ENCODE measurements at regions not wholly inside any gene's neighbourhood (a gene's known extent, or its start where the extent isn't known, plus 50 kb on each side); places are given as distances from the start of the nearest gene placed in this dataset.

DNA sequence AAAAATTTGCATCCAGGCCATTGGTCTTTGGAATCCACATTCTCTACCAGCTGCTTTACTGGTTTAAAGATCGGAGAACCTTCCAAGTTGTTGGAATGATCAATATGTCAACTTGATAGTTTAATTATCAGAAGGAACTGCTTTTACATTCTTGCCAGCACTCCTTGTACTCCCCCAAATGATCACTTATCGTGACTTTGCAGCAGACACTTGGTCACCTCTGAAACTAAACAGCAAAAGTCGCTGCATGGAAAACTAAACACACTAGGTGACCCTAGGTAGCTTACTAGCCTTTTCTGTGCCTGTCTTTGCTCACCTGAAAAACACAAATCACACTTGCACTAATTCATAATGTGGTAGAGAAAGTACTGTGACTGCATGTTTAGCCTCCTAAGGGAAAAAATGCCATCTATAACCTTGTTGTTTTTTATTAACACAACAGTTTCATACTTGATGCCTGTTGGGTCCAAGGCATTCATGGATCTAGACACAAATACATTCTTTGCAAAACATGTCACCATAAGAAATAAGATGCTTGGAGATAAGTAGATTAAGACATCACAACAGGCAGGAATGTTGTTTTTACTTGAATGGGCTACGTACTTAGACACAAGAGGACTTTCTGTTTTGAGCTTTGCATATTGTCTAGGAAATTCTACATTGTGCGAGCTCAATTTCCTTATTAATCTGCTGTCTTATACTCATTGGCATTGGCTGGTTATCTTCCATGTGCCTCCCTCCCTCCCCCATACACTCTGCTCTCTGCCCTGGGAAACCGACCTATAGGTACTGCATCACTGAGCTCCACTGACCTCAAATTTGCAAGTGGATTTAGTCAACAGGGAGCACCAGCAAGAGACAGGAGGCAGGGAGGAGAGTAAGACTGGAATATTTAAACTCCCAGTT, 219.1 kb upstream of the STK17B start:
- DNase-seq (ENCODE audit: low spot score), result no peak

- DNase-seq (ENCODE audit: low spot score), result no peak
These were observed 219.7 kb upstream of the STK17B start for GRCh38 chr2:196391149-196391479.

- no peak for DNase-seq (ENCODE audit: low spot score)
These were observed 227.7 kb upstream of the STK17B start for GRCh38 chr2:196399096-196399495.

DNA sequence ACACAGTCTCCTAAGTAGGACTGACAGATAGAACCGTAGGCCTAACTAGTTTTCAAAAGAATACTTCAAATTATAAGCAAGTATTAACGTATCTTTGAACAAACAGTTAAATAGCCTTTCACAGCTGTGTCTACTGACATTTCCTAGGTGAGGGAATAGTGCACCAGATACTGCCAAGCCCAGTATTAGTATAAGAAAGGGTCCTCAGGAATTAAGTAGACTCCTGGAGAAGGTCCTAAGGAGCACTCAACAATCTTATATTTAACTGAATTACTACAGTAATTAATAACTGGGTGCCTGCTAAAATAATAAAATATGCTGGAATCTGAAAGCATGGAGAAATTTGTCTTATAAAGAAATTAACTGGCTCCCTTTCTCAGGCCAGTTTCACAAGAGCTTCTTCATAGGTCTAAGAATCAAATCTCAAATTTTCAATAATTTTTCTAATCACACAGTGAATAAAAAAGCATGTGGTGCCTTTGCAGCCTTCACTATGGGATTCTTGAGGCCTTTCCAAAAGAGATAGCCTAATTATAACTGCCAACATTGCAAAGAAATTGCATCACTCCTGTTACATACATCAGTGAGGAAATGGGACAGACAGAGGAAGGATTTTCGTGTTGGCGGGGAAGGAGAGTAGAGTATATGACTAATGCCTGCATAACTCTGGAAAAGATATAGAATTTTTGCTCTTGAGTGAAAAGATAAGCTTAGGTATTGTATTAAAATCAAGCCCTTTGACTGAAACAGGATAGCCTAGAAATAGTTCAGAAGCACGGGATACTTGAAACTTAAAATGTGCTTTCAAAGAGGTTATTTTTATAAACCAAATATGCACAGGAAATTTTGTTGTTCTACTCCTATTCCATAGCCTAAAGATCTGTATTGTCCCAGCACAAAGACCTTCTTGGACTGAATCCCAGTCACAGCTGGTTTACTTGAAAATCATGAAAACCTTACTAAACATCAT, 228.6 kb upstream of the STK17B start:
- peak; percentile 22 for DNase-seq (ENCODE audit: low spot score)

GRCh38 chr2:196403471-196403870, 232.1 kb upstream of the STK17B start:
- DNase-seq (ENCODE audit: low spot score), result no peak

- no peak for DNase-seq (ENCODE audit: low spot score)
These were observed 232.9 kb upstream of the STK17B start for GRCh38 chr2:196404276-196404675.

- DNase-seq (ENCODE audit: low spot score), result no peak
These were observed 231.7 kb upstream of the CCDC150 start for GRCh38 chr2:196407675-196408264.

DNA sequence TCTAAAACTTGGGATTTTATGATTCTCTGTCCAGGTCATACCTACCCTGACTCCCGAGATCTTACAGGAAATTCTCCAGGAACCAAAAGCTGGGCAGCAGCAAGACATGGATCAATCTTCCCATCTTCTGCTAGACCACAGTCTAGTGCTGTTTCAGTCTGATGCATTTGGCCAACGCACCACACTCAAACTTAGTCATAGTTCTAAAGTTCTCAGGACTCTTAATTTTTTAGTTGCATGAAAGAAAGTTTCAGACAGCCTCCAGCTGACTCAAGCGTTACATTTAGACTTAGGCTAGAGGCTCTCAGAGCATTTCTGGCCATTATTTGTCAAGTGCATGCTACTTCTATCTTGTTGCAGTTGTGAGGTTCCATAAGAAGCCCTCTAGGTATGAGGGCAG, 230.1 kb upstream of the CCDC150 start:
- DNase-seq (ENCODE audit: low spot score), result no peak

- peak; percentile 10 for DNase-seq (ENCODE audit: low spot score)
These were observed 229.5 kb upstream of the CCDC150 start for GRCh38 chr2:196410008-196410407.

GRCh38 chr2:196413821-196414274, 225.7 kb upstream of the CCDC150 start:
- DNase-seq (ENCODE audit: low spot score), result peak; percentile 33

- no peak for DNase-seq (ENCODE audit: low spot score)
These were observed 224.1 kb upstream of the CCDC150 start for GRCh38 chr2:196415384-196415783.

- no peak for DNase-seq (ENCODE audit: low spot score)
These were observed 219.4 kb upstream of the CCDC150 start for GRCh38 chr2:196420143-196420542.

DNA sequence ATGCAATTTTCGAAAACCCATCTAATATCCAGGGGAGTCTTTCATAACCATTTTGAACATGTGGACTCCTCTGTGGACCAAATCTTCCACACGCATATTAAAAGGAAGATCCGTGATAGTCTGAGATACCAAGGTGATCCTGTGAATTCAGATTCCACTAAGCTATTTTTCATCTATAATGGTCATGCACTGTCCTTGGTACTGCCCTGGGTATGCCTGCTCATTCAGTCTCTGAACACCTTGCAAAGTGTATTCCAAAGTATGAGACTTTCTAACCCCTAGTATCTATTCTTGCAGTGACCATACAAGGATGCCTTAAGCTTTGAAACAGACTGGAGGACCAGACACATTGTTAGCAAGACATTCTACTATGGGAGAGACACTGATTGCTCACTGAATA, 217.6 kb upstream of the CCDC150 start:
- no peak for DNase-seq (ENCODE audit: low spot score)

DNA sequence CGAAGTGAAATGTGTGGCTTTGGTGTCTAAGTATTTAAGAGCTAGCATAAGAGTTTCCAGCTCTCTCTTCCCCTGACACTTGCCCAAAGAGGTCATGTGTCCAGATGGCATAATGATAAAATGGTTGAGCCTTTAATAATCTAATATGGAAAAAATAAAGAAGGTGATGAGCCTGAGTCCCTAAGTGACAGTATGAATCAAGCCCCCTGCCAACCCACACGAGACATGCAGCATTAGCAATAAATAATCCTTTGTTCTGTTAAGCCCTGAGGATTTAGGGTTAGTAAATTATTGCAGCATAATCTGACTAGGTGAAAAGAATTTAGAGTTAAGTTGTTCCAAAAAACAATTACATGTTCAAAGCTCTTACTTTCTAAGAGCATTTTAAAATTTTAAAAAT, 217.2 kb upstream of the CCDC150 start:
- no peak for DNase-seq (ENCODE audit: low spot score)

DNA sequence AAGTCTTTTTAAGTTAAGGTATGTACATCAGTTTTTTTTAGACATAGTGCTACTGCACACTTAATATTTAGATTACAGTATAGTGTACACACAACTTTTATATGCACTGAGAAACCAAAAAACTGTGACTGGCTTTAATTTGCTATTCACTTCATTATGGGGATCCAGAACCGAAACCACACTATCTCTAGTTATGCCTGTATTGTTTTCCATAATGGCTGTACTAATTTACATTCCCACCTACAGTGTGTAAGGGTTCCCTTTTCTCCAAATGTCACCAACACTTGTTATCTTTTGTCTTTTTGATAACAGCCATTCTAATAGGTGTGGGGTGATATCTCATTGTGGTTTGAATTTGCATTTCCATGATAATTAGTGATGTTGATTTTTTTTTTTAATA, 213.4 kb upstream of the CCDC150 start:
- no peak for DNase-seq (ENCODE audit: low spot score)

DNA sequence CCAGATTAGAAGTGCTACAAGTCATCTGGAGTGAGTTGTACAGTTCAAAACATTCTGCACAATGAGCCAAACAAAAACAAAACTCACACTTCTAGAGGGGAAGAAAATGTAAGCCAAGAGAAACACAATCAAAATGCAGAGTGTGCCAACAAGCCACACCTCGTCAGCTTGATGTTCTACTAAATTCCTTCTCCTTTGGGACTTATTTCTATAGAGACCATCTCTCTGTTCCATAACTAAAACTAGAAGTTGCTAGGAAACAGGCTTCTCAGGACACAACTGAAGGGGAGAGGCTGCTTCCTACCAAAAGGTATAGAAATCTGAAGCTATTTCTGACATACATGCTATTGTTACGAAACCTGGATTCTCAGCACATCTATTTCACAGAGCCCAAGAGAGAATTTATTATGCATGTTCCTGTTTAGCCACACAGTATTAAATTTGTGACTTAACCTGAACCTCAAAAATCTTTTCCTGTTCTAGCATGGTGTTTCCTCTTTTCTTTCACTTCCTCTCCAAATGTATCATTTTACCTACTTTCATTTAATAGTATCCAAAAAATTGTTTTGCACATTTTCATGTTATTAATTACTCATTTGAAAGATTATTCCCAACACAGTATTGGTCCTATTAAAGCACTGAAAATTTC, 211.4 kb upstream of the CCDC150 start:
- no peak for DNase-seq (ENCODE audit: low spot score)

- DNase-seq (ENCODE audit: low spot score), result no peak
These were observed 208.4 kb upstream of the CCDC150 start for GRCh38 chr2:196431076-196431475.

DNA sequence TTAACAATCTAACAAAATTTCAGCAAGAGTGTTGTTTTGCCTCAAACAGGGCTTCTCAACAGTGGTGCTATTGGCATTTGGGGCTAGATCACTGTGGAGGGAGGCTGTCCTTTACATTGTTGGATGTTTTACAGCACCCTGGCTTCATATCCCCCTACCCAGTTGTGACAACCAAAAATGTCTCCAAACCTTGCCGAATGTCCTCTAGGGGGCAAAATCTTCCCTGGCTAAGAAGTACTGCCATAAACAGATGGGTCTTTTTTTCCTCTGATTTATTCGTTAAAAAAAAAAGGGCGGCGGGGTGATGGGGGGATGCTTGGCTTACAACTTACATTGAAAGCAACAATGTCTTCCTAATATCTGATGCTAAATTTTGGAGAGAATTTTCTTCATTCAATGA, 207.6 kb upstream of the CCDC150 start:
- DNase-seq (ENCODE audit: low spot score), result peak; percentile 32

- no peak for DNase-seq (ENCODE audit: low spot score)
These were observed 206.4 kb upstream of the CCDC150 start for GRCh38 chr2:196433116-196433515.

GRCh38 chr2:196434217-196434616, 205.3 kb upstream of the CCDC150 start:
- no peak for DNase-seq (ENCODE audit: low spot score)

DNA sequence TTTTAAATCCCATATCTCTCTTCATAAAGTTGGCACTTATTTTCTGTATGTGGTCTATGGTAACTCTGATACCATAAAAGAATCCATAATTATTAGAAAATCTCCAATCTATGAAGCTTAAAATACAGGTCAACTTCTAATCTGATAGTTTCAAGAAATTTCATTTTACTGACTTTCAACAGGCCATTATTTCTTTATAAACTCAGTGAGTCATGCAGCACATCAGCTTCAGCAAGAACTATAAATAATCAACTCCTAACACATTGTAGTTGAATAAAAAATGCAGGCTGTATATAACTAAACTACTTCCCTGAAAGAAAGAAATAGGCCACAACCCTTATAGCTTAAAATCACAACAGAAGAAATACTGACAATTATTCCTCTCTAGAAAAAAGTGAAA, 204.3 kb upstream of the CCDC150 start:
- no peak for DNase-seq (ENCODE audit: low spot score)

GRCh38 chr2:196437626-196438025, 201.9 kb upstream of the CCDC150 start:
- DNase-seq (ENCODE audit: low spot score), result no peak
